ENCODE measurements at regions not wholly inside any gene's neighbourhood (a gene's known extent, or its start where the extent isn't known, plus 50 kb on each side); places are given as distances from the start of the nearest gene placed in this dataset.

DNA sequence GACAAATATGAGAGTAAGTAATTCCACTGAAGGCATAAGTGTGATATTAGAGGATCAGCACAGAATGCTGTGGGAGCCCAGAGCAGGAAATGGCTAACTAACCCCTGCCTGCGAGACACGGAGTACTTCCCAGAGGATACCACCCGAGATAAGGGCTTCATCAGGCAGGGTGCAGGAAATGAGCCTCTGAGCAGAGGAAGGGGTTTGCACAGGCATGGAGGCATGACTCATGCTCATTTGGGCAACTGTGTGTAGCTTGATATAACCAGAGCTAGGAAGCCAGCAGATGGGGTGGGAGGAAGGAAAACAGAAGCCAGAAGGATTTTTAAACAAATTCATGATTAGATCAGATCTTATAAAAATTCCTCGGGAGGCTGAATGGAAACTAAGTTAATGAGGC is 70.0 kb upstream of the TSPAN5 start:
- Mint-ChIP-seq H3K4me1 (ENCODE audit: low read depth) (peaks cover 5% of the 10 kb centered on the region), H3K36me3 (ENCODE audit: low read depth) (peaks cover 5% of the 10 kb centered on the region), H3K27ac (no peak overlapping the region), H3K27me3 (no peaks in the 10 kb centered on the region), H3K9me3 (peaks cover 11% of the 10 kb centered on the region), H3K4me3 (no peak overlapping the region)
- ChIA-PET POLR2A (no interaction called here), CTCF (no interaction called here)
- TF ChIP-seq, protein P1, sequence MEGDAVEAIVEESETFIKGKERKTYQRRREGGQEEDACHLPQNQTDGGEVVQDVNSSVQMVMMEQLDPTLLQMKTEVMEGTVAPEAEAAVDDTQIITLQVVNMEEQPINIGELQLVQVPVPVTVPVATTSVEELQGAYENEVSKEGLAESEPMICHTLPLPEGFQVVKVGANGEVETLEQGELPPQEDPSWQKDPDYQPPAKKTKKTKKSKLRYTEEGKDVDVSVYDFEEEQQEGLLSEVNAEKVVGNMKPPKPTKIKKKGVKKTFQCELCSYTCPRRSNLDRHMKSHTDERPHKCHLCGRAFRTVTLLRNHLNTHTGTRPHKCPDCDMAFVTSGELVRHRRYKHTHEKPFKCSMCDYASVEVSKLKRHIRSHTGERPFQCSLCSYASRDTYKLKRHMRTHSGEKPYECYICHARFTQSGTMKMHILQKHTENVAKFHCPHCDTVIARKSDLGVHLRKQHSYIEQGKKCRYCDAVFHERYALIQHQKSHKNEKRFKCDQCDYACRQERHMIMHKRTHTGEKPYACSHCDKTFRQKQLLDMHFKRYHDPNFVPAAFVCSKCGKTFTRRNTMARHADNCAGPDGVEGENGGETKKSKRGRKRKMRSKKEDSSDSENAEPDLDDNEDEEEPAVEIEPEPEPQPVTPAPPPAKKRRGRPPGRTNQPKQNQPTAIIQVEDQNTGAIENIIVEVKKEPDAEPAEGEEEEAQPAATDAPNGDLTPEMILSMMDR (IDR thresholded peaks at IDR 0.05): no peak
- ATAC-seq (peak; percentile 66), DNase-seq (no peak)
- intact Hi-C loops (cut with micrococcal nuclease): no loop called here

GRCh38 chr4:98722000-98722399 is 63.6 kb upstream of the TSPAN5 start:
- ChIA-PET CTCF (interaction anchor here (0.6 to 1.5 kb wide), 2 partner anchors 9 to 12 kb away, joined by 3 to 4 read pairs; no protein-coding TSS in a partner anchor), POLR2A (no interaction called here)
- H3K36me3 Mint-ChIP-seq (ENCODE audit: low read depth): peaks cover 5% of the 10 kb centered on the region
- DNase-seq (no peak), ATAC-seq (no peak)
- H3K4me3 Mint-ChIP-seq: no peak overlapping the region
- H3K27me3 Mint-ChIP-seq: no peaks in the 10 kb centered on the region
- H3K27ac Mint-ChIP-seq: no peak overlapping the region
- intact Hi-C loops (cut with micrococcal nuclease): no loop called here
- TF ChIP-seq, protein P1 (IDR thresholded peaks at IDR 0.05): no peak
- no peaks in the 10 kb centered on the region for H3K4me1 Mint-ChIP-seq (ENCODE audit: low read depth)
- peaks cover 13% of the 10 kb centered on the region for H3K9me3 Mint-ChIP-seq

DNA sequence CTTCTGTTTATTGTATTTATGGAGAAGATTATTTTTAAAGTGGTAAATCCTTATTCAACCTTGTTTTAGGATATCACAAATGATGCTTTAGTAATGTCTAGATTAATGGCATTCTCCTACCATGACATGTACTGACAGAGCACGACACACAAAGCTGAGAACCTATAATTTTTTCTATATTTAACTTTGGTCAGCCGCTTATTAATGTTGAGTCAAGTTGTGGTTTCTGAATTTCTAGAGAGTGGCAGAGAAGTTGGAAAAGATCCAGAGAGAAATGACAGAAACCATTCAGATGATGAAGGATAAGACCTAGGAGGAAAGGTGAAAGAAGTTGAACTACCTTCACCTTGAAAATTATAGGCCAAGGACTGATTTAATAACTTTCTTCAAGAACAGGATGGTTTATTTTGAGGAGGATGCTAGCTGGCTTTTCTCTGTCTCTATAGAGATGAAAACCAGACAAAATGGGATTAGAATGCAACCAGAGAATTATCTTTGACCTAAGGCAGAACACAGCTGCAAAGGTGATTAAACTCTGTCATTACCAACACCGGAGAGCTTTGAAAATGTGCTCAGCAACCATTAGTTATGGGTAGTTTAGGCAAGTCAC is 62.6 kb upstream of the TSPAN5 start:
- intact Hi-C loops (cut with micrococcal nuclease): no loop called here
- ATAC-seq (no peak), DNase-seq (no peak)
- no peak overlapping the region for H3K27ac Mint-ChIP-seq
- ChIA-PET CTCF (interaction anchor here (1.5 kb wide), 2 partner anchors 9 to 11 kb away, joined by 4 to 5 read pairs; no protein-coding TSS in a partner anchor), POLR2A (no interaction called here)
- TF ChIP-seq, protein P1 (IDR thresholded peaks at IDR 0.05): no peak
- no peak overlapping the region for H3K4me3 Mint-ChIP-seq
- H3K9me3 Mint-ChIP-seq: peaks cover 13% of the 10 kb centered on the region
- H3K27me3 Mint-ChIP-seq: no peaks in the 10 kb centered on the region
- H3K4me1 Mint-ChIP-seq (ENCODE audit: low read depth): no peaks in the 10 kb centered on the region
- H3K36me3 Mint-ChIP-seq (ENCODE audit: low read depth): peaks cover 5% of the 10 kb centered on the region

GRCh38 chr4:98716796-98717195 is 58.4 kb upstream of the TSPAN5 start:
- Mint-ChIP-seq H3K27me3 (no peaks in the 10 kb centered on the region), H3K27ac (no peak overlapping the region), H3K36me3 (ENCODE audit: low read depth) (no peaks in the 10 kb centered on the region), H3K4me3 (no peak overlapping the region), H3K4me1 (ENCODE audit: low read depth) (no peaks in the 10 kb centered on the region), H3K9me3 (peaks cover 3% of the 10 kb centered on the region)
- no peak for DNase-seq
- TF ChIP-seq, protein P1 (IDR thresholded peaks at IDR 0.05): no peak
- intact Hi-C loops (cut with micrococcal nuclease): no loop called here
- ChIA-PET CTCF (no interaction called here), POLR2A (no interaction called here)
- ATAC-seq: no peak

DNA sequence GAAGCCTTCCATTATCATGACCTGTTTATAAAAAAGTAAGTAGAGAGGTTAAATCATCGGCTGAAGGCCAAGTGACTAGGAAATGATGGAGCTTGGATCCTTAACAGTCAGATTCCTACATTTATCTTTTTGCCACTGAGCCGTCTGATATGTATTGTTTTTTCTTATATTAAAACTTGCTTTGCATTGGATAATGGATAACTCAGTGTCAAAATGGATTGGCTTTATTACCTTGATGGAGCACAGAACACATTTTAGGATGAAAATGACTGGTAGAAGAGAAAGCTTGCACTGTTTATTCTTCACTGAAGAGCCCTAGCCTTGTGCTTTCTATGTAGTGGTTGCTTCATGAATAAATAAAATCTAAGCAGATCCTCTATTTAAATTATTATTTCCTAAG is 54.2 kb upstream of the TSPAN5 start:
- ATAC-seq (no peak), DNase-seq (no peak)
- ChIA-PET CTCF (interaction anchor here (1.1 kb wide), 1 partner anchor 9 kb away, joined by 3 read pairs; no protein-coding TSS in a partner anchor), POLR2A (interaction anchor here (0.6 kb wide), 3 partner anchors 53 to 217 kb away, joined by 3 to 4 read pairs (median 3); no protein-coding TSS in a partner anchor)
- Mint-ChIP-seq H3K27me3 (no peaks in the 10 kb centered on the region), H3K9me3 (peaks cover 10% of the 10 kb centered on the region), H3K4me1 (ENCODE audit: low read depth) (peaks cover 2% of the 10 kb centered on the region), H3K4me3 (no peak overlapping the region), H3K36me3 (ENCODE audit: low read depth) (peaks cover 3% of the 10 kb centered on the region), H3K27ac (no peak overlapping the region)
- intact Hi-C loops (cut with micrococcal nuclease): no loop called here
- TF ChIP-seq, protein P1 (IDR thresholded peaks at IDR 0.05): no peak
